Loucy (cell line): ENCODE measurements at regions not wholly inside any gene's neighbourhood (a gene's known extent, or its start where the extent isn't known, plus 50 kb on each side); places are given as distances from the start of the nearest gene placed in this dataset.

Source experiments
- H2AFZ ChIP-seq: fragments of 200-600 bp; sonication (generic); 2 replicates; pipeline ENCODE4 v1.6.0; 2016; ENCODE audit warnings: antibody characterized with exemption, mild to moderate bottlenecking, low read length, moderate library complexity
- H3F3A ChIP-seq: fragments of 200-600 bp; 2 replicates; pipeline ENCODE4 v1.6.0; 2016; ENCODE audit warnings: antibody characterized with exemption, low read depth, mild to moderate bottlenecking
- H3K27me3 ChIP-seq: fragments of 200-600 bp; sonication (generic); 2 replicates; pipeline ENCODE4 v1.6.1; 2014; ENCODE audit warnings: low read length, mild to moderate bottlenecking; ENCODE audit not compliant: insufficient read depth, poor library complexity, severe bottlenecking
- H3K36me3 ChIP-seq: fragments of 200-600 bp; sonication (generic); 2 replicates; pipeline ENCODE4 v1.6.1; 2016; ENCODE audit warnings: low read length; ENCODE audit not compliant: insufficient read depth
- H3K4me1 ChIP-seq: fragments of 200-600 bp; sonication (generic); 2 replicates; pipeline ENCODE4 v1.5.1; 2014; ENCODE audit warnings: low read length, mild to moderate bottlenecking; ENCODE audit not compliant: insufficient read depth, poor library complexity, severe bottlenecking
- H3K4me2 ChIP-seq: fragments of 200-600 bp; sonication (generic); 2 replicates; pipeline ENCODE4 v1.6.0; 2014; ENCODE audit warnings: antibody characterized with exemption, low read length, low read depth, mild to moderate bottlenecking; ENCODE audit not compliant: poor library complexity, severe bottlenecking
- H3K4me3 ChIP-seq: fragments of 200-600 bp; sonication (generic); 2 replicates; pipeline ENCODE4 v1.5.1; 2014; ENCODE audit warnings: low read length, mild to moderate bottlenecking, mixed read lengths; ENCODE audit not compliant: poor library complexity, severe bottlenecking
- H3K79me2 ChIP-seq: fragments of 200-600 bp; sonication (generic); 2 replicates; pipeline ENCODE4 v1.6.1; 2014; ENCODE audit warnings: low read length; ENCODE audit not compliant: insufficient read depth
- H3K9ac ChIP-seq: fragments of 200-600 bp; sonication (generic); 2 replicates; pipeline ENCODE4 v1.6.0; 2014; ENCODE audit warnings: mild to moderate bottlenecking, low read depth, low read length, moderate library complexity; ENCODE audit not compliant: poor library complexity, severe bottlenecking
- H3K9me2 ChIP-seq: fragments of 200-600 bp; sonication (generic); replicated peaks from 2 replicates; pipeline ENCODE4 v1.6.1; 2016; ENCODE audit warnings: low read depth, low read length, mixed read lengths
- H3K9me3 ChIP-seq: fragments of 200-600 bp; sonication (generic); 2 replicates; pipeline ENCODE4 v1.6.1; 2014; ENCODE audit warnings: mild to moderate bottlenecking, antibody characterized with exemption, low read length, low read depth; ENCODE audit not compliant: insufficient read depth
- H4K20me1 ChIP-seq: fragments of 200-600 bp; sonication (generic); 2 replicates; pipeline ENCODE4 v1.6.0; 2014; ENCODE audit warnings: antibody characterized with exemption, low read length, mild to moderate bottlenecking; ENCODE audit not compliant: insufficient read depth, poor library complexity, severe bottlenecking
- CTCF ChIP-seq: fragments of 200-600 bp; sonication (generic); conservative IDR thresholded peaks from 2 replicates; pipeline ENCODE4 v1.5.1; 2014; ENCODE audit warnings: mild to moderate bottlenecking, antibody characterized with exemption, low read length
- EZH2phosphoT487 ChIP-seq: fragments of 200-600 bp; IDR thresholded peaks from 2 replicates; pipeline ENCODE4 v1.6.1; 2018; ENCODE audit warnings: antibody characterized with exemption, mild to moderate bottlenecking, moderate library complexity, borderline replicate concordance

- Histone ChIP-seq H3K9me3 (no peaks in the 10 kb centered on the region), H3F3A (no peaks in the 10 kb centered on the region), H3K27me3 (no peaks in the 10 kb centered on the region), H3K4me2 (no peak overlapping the region), H2AFZ (no peak overlapping the region), H3K4me1 (no peaks in the 10 kb centered on the region), H3K9ac (no peak overlapping the region), H3K9me2 (no peaks in the 10 kb centered on the region), H3K79me2 (no peaks in the 10 kb centered on the region), H3K36me3 (no peaks in the 10 kb centered on the region), H4K20me1 (no peaks in the 10 kb centered on the region), H3K4me3 (no peak overlapping the region)
- no peak for TF ChIP-seq EZH2phosphoT487
- TF ChIP-seq CTCF: no peak
These were observed 427.7 kb downstream of the MDFIC start for GRCh38 chr7:115349635-115350034.

GRCh38 chr7:115346685-115347084 is 424.8 kb downstream of the MDFIC start:
- Histone ChIP-seq H3K9me2 (no peaks in the 10 kb centered on the region), H3K4me2 (no peak overlapping the region), H2AFZ (no peak overlapping the region), H3K79me2 (no peaks in the 10 kb centered on the region), H3K4me3 (no peak overlapping the region), H3K9ac (no peak overlapping the region), H3K36me3 (no peaks in the 10 kb centered on the region), H3K4me1 (no peaks in the 10 kb centered on the region), H3K27me3 (no peaks in the 10 kb centered on the region), H3F3A (no peaks in the 10 kb centered on the region), H4K20me1 (no peaks in the 10 kb centered on the region), H3K9me3 (no peaks in the 10 kb centered on the region)
- TF ChIP-seq EZH2phosphoT487 (no peak), CTCF (no peak)

- Histone ChIP-seq H3K9me3 (no peaks in the 10 kb centered on the region), H2AFZ (no peak overlapping the region), H3K4me3 (no peak overlapping the region), H3F3A (no peaks in the 10 kb centered on the region), H3K36me3 (no peaks in the 10 kb centered on the region), H3K9ac (no peak overlapping the region), H3K4me1 (no peaks in the 10 kb centered on the region), H3K9me2 (no peaks in the 10 kb centered on the region), H3K27me3 (no peaks in the 10 kb centered on the region), H3K4me2 (no peak overlapping the region), H3K79me2 (no peaks in the 10 kb centered on the region), H4K20me1 (no peaks in the 10 kb centered on the region)
- TF ChIP-seq EZH2phosphoT487 (no peak), CTCF (0 out of 2 replicates have a peak, but pooled peaks have one; percentile 25)
These were observed 418.9 kb downstream of the MDFIC start for GRCh38 chr7:115340828-115341227.
